Chondrocyte (in vitro differentiated cells): ENCODE measurements at regions not wholly inside any gene's neighbourhood (a gene's known extent, or its start where the extent isn't known, plus 50 kb on each side); places are given as distances from the start of the nearest gene placed in this dataset.
"Not testable (repeated sequence)": the region's sequence is repeated elsewhere in the genome, so short reads cannot be mapped to it uniquely, and the experiment has no call there.

ENCODE experiments used
- DNase-seq: peaks from one replicate; pipeline ENCODE4 v3.0.0; 2021; ENCODE audit warnings: mixed read lengths, low spot score
- H3K27ac Mint-ChIP-seq: one replicate; pipeline ENCODE4 v1.8.0; 2021; ENCODE audit warnings: mild to moderate bottlenecking, moderate library complexity, mixed read lengths; ENCODE audit not compliant: unreplicated experiment
- H3K27me3 Mint-ChIP-seq: 2 replicates; pipeline ENCODE4 v1.8.0; 2021; ENCODE audit warnings: low read depth, mixed read lengths
- H3K36me3 Mint-ChIP-seq: 2 replicates; pipeline ENCODE4 v1.8.0; 2021; ENCODE audit warnings: low read depth, mixed read lengths
- H3K4me1 Mint-ChIP-seq: 2 replicates; pipeline ENCODE4 v1.8.0; 2021; ENCODE audit warnings: low read depth, mild to moderate bottlenecking, mixed read lengths
- H3K4me3 Mint-ChIP-seq: one replicate; pipeline ENCODE4 v1.8.0; 2021; ENCODE audit warnings: mild to moderate bottlenecking, moderate library complexity, mixed read lengths; ENCODE audit not compliant: unreplicated experiment
- H3K9me3 Mint-ChIP-seq: 2 replicates; pipeline ENCODE4 v1.8.0; 2021; ENCODE audit warnings: low read depth, mixed read lengths
- TF ChIP-seq, protein P1 (sequence below): fragments of 200-600 bp; sonication (generic); IDR thresholded peaks from 2 replicates; pipeline ENCODE4 v1.5.0; 2021; ENCODE audit warnings: antibody characterized with exemption, mild to moderate bottlenecking, moderate library complexity

DNA sequence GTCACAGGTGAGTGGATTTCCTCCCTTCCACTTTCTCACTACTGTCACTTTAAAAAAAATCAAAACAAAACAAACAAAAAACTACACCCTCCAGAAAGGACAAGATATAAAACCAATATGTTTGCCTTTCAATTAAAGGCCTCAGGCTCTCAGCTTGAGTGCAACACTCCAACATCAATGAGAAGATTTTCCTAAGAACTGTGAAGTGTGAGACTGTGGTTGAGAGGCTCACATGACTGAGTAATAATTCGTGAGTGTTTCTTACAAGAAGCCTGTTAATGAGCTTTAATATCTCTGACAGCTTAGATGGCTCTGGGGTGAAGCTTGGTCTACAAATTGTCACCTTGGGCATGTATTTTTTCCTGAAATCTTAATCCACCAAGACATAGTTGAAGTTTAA lies 216.1 kb downstream of the ETAA1 start:
- Mint-ChIP-seq H3K9me3 (peaks cover 3% of the 10 kb centered on the region), H3K27ac (no peak overlapping the region), H3K4me3 (no peak overlapping the region), H3K27me3 (peaks cover 4% of the 10 kb centered on the region), H3K4me1 (peaks cover 9% of the 10 kb centered on the region), H3K36me3 (no peaks in the 10 kb centered on the region)
- DNase-seq = no peak
- TF ChIP-seq, protein P1, sequence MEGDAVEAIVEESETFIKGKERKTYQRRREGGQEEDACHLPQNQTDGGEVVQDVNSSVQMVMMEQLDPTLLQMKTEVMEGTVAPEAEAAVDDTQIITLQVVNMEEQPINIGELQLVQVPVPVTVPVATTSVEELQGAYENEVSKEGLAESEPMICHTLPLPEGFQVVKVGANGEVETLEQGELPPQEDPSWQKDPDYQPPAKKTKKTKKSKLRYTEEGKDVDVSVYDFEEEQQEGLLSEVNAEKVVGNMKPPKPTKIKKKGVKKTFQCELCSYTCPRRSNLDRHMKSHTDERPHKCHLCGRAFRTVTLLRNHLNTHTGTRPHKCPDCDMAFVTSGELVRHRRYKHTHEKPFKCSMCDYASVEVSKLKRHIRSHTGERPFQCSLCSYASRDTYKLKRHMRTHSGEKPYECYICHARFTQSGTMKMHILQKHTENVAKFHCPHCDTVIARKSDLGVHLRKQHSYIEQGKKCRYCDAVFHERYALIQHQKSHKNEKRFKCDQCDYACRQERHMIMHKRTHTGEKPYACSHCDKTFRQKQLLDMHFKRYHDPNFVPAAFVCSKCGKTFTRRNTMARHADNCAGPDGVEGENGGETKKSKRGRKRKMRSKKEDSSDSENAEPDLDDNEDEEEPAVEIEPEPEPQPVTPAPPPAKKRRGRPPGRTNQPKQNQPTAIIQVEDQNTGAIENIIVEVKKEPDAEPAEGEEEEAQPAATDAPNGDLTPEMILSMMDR = no peak

DNA sequence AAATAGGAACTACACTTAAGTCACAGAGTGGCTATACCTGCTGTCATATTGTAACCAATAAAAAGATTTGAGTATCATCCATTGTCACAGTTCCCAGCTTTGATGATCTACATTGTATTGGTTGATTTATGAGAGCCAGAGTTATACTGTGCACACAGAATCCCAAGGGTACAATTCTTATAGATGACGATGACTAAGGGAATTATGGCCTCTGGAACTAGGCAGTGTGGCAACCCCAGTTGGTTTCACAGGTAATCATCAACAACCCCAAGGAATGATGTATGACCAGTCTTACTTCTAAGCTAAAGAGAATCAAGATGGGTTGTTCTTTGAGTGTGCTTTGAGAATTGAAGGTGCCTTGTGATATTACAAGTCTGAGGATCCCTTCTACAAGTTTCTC lies 217.3 kb downstream of the ETAA1 start:
- Mint-ChIP-seq H3K36me3 (no peaks in the 10 kb centered on the region), H3K4me3 (no peak overlapping the region), H3K27me3 (peaks cover 4% of the 10 kb centered on the region), H3K27ac (no peak overlapping the region), H3K4me1 (peaks cover 9% of the 10 kb centered on the region), H3K9me3 (peaks cover 3% of the 10 kb centered on the region)
- no peak for DNase-seq
- TF ChIP-seq, protein P1 = no peak

GRCh38 chr2:67616749-67617148 lies 219.6 kb downstream of the ETAA1 start:
- Mint-ChIP-seq H3K27me3 (peaks cover 2% of the 10 kb centered on the region), H3K36me3 (no peaks in the 10 kb centered on the region), H3K27ac (no peak overlapping the region), H3K9me3 (no peaks in the 10 kb centered on the region), H3K4me3 (no peak overlapping the region), H3K4me1 (peaks cover 9% of the 10 kb centered on the region)
- TF ChIP-seq, protein P1 = no peak
- DNase-seq = no peak

DNA sequence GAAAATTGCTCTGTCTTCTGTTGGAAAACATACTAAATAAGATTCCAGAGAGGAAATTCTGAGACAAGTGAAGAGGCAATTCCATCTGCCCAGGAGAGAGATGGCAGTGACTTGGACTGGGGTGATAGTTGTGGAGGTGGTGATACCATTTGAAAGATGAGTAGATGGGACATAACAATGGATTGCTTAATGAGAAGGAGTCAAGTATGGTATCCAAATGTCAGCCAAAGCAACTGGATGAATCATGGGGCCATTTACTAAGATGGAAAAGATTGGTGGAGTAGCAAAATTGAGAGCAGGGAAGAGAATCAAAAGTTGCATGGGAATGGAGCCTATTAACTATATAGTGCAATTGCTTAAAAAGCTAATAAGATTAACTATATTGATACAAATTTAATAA lies 222.1 kb downstream of the ETAA1 start:
- Mint-ChIP-seq H3K27me3 (peaks cover 5% of the 10 kb centered on the region), H3K4me1 (peaks cover 7% of the 10 kb centered on the region), H3K27ac (no peak overlapping the region), H3K9me3 (peaks cover 7% of the 10 kb centered on the region), H3K36me3 (no peaks in the 10 kb centered on the region), H3K4me3 (no peak overlapping the region)
- DNase-seq = no peak
- TF ChIP-seq, protein P1 = no peak

- H3K4me3 Mint-ChIP-seq, H3K4me1 Mint-ChIP-seq, H3K9me3 Mint-ChIP-seq, H3K27me3 Mint-ChIP-seq, H3K27ac Mint-ChIP-seq, DNase-seq, H3K36me3 Mint-ChIP-seq: not testable (repeated sequence)
Measured at GRCh38 chr2:67623741-67624140, 226.6 kb downstream of the ETAA1 start.

DNA sequence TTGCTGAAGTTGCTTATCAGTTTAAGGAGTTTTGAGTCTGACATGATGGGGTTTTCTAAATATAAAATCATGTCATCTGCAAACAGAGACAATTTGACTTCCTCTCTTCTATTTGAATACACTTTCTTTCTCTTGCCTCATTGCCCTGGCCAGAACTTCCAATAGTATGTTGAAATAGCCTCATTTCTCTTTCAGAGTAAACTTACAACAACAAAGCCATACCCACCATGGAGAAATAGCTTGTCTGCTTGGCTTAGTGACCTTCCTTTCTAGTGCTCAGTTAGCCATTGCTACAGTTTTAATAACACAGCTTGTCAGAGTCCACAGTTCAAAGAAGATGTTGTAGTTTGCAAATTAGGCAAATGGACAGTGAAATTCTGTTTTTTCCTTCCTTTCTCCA lies 228.0 kb downstream of the ETAA1 start:
- Mint-ChIP-seq H3K4me3 (no peak overlapping the region), H3K9me3 (peaks cover 9% of the 10 kb centered on the region), H3K36me3 (no peaks in the 10 kb centered on the region), H3K27ac (no peak overlapping the region), H3K27me3 (peaks cover 11% of the 10 kb centered on the region), H3K4me1 (no peaks in the 10 kb centered on the region)
- TF ChIP-seq, protein P1 = no peak
- no peak for DNase-seq
